Neuron (in vitro differentiated cells): ENCODE measurements at regions not wholly inside any gene's neighbourhood (a gene's known extent, or its start where the extent isn't known, plus 50 kb on each side); places are given as distances from the start of the nearest gene placed in this dataset.

ENCODE experiments used
- H2AFZ ChIP-seq: one replicate; pipeline ENCODE4 v1.6.1; 2013; ENCODE audit warnings: low read depth, mild to moderate bottlenecking, inconsistent platforms, low read length, moderate library complexity
- H3K27me3 ChIP-seq: one replicate; pipeline ENCODE4 v1.6.1; 2013; ENCODE audit warnings: low read length; ENCODE audit not compliant: insufficient read depth
- H3K36me3 ChIP-seq: one replicate; pipeline ENCODE4 v1.6.1; 2013; ENCODE audit warnings: low read length; ENCODE audit not compliant: insufficient read depth
- H3K4me1 ChIP-seq: one replicate; pipeline ENCODE4 v1.6.1; 2013; ENCODE audit warnings: low read length; ENCODE audit not compliant: insufficient read depth
- H3K4me3 ChIP-seq: 2 replicates; pipeline ENCODE4 v1.5.1; 2013; ENCODE audit warnings: mild to moderate bottlenecking, low read length, moderate library complexity
- H3K9me3 ChIP-seq: one replicate; pipeline ENCODE4 v1.6.1; 2013; ENCODE audit warnings: low read length

DNA sequence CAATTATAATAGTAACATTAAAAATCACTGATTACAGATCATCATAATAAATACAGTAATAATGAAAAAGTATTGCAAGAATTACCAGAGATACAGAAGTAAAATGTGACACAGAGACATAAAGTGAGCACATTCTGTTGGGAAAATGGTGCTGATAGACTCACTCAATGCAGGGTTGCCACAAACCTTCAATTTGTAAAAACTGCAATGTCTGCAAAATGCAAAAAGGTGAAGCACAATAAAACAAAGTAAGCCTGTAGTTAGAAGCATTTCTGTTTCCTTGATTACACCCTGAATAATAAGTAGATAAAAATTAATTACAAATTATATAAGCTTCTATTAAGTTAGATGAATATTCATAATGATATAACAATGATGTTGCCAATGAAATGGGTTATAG is 736.2 kb upstream of the CHD1 start:
- no peaks in the 10 kb centered on the region for H3K4me1 ChIP-seq
- no peaks in the 10 kb centered on the region for H3K27me3 ChIP-seq
- H3K36me3 ChIP-seq, result no peaks in the 10 kb centered on the region
- H3K9me3 ChIP-seq, result no peaks in the 10 kb centered on the region
- no peak overlapping the region for H3K4me3 ChIP-seq
- H2AFZ ChIP-seq, result no peak overlapping the region

DNA sequence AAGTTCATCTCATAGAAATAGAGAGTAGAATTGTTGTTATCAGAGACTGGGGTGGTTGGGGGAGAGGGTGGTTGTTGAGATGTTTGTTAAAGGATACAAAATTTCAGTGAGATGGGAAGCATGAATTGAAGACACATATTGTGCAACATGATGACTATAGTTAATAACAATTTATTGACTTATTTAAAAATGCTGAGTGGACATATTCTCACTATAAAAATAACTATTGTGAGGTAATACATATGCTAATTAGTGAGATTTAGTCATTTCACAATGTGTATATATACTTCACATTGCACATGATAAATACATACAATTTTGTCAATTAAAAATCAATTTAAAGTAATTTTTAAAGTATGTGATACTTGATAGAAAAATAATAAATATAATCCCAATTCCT is 722.5 kb upstream of the CHD1 start:
- H3K4me3 ChIP-seq, result no peak overlapping the region
- H2AFZ ChIP-seq, result no peak overlapping the region

GRCh38 chr5:99646011-99646647 is 717.3 kb upstream of the CHD1 start:
- H2AFZ ChIP-seq, result no peak overlapping the region
- no peaks in the 10 kb centered on the region for H3K4me1 ChIP-seq
- no peaks in the 10 kb centered on the region for H3K27me3 ChIP-seq
- no peak overlapping the region for H3K4me3 ChIP-seq
- H3K36me3 ChIP-seq, result no peaks in the 10 kb centered on the region
- H3K9me3 ChIP-seq, result no peaks in the 10 kb centered on the region

More for the DNA sequence above, 722.5 kb upstream of the CHD1 start:
- no peaks in the 10 kb centered on the region for H3K4me1 ChIP-seq
- no peaks in the 10 kb centered on the region for H3K27me3 ChIP-seq
- H3K36me3 ChIP-seq, result no peaks in the 10 kb centered on the region
- H3K9me3 ChIP-seq, result no peaks in the 10 kb centered on the region

DNA sequence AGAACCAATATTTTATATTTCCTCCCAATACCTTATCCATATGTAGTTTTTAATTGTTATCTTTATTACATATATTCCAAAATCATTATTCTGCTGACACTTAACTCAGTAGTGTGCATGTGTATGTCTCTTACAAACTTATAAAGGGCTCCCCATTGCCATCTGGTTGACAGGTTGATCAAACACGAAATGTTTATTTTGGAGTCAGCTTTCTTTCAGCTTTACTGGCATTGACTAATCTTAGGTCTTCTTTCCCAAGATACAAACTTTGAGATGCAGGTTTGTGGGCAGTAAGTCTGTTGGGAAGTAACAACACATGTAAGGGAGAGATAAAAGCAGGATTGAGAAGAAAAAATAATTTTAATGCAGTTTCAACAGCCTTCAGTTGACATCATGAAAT is 716.0 kb upstream of the CHD1 start:
- Histone ChIP-seq H3K27me3 (no peaks in the 10 kb centered on the region), H3K9me3 (no peaks in the 10 kb centered on the region), H3K36me3 (no peaks in the 10 kb centered on the region), H3K4me3 (no peak overlapping the region), H3K4me1 (no peaks in the 10 kb centered on the region), H2AFZ (no peak overlapping the region)

- no peaks in the 10 kb centered on the region for H3K27me3 ChIP-seq
- H3K4me3 ChIP-seq, result no peak overlapping the region
- no peaks in the 10 kb centered on the region for H3K36me3 ChIP-seq
- H2AFZ ChIP-seq, result no peak overlapping the region
- no peaks in the 10 kb centered on the region for H3K9me3 ChIP-seq
- H3K4me1 ChIP-seq, result no peaks in the 10 kb centered on the region
Measured at GRCh38 chr5:99640646-99641045, 711.8 kb upstream of the CHD1 start.

DNA sequence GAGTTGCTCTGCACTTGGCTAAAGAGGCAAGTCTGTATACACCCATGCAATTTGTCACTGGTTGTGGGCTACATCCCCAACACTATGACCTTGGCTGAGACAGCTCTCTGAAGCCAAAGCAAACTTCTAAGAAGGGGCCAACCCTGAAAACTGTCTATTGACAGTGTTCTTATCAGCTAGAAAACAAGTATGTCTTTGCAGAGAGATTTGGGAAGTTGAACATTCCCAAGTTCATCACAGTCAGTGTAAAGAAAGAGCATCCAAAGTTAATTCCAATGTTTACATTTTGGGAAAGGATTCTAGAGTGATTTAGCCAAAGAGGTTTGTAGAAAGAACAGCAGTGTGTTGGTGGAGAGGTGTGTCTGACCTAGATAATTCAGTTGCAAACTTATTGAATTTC is 711.1 kb upstream of the CHD1 start:
- Histone ChIP-seq H3K9me3 (no peaks in the 10 kb centered on the region), H3K4me3 (no peak overlapping the region), H3K27me3 (no peaks in the 10 kb centered on the region), H2AFZ (no peak overlapping the region), H3K4me1 (no peaks in the 10 kb centered on the region), H3K36me3 (no peaks in the 10 kb centered on the region)

GRCh38 chr5:99636663-99637062 is 707.9 kb upstream of the CHD1 start:
- Histone ChIP-seq H3K27me3 (no peaks in the 10 kb centered on the region), H3K4me1 (no peaks in the 10 kb centered on the region), H2AFZ (no peak overlapping the region), H3K4me3 (no peak overlapping the region), H3K36me3 (no peaks in the 10 kb centered on the region), H3K9me3 (no peaks in the 10 kb centered on the region)

DNA sequence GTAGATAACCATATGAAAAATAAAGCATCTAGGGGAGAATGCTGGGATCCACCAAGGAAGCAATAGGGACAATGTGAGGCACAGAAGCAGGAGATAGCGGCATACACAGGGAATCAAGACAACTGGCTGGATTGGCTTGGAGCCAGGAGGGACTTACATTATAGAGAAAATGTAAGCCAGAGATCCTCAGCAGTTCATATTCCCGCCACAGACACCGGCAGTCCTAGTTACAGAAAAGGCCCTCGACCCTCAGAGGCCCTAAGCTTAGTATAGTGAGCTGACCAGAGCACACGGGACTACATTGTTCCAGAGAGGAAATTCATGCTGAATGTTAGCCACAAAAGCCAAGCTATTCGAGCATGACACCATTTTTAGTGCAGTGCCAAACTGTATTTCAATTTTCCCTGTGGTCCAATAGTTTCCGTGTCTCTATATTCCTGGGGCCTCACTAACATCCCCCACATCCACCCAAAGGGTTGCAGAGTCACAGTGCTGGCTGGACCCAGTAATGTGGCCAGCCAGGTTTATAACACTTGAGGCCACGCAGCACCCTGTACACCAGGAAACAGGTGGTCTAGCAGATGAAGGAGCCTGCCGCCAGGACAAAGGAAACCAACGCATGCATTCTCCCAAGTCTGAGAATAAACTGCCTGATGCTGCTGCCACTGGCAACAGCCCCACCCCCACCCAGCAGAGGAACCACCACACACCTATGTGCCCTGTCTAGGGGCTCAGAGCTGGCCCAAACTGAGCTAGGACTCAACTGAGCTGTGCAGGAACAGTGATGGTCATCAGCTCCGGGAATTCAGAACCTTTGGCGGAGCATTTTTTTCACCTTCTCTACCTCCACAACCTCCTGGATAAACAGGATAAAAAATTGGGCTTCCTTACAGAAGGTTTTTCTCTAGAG is 693.2 kb upstream of the CHD1 start:
- no peak overlapping the region for H2AFZ ChIP-seq

GRCh38 chr5:99617335-99617734 is 688.5 kb upstream of the CHD1 start:
- no peaks in the 10 kb centered on the region for H3K27me3 ChIP-seq
- H3K4me1 ChIP-seq, result peaks cover 5% of the 10 kb centered on the region
- no peaks in the 10 kb centered on the region for H3K9me3 ChIP-seq
- H3K36me3 ChIP-seq, result no peaks in the 10 kb centered on the region
- no peak overlapping the region for H2AFZ ChIP-seq
- H3K4me3 ChIP-seq, result no peak overlapping the region

More for the DNA sequence above, 693.2 kb upstream of the CHD1 start:
- H3K9me3 ChIP-seq, result no peaks in the 10 kb centered on the region
- no peaks in the 10 kb centered on the region for H3K4me1 ChIP-seq
- no peaks in the 10 kb centered on the region for H3K36me3 ChIP-seq
- no peak overlapping the region for H3K4me3 ChIP-seq
- no peaks in the 10 kb centered on the region for H3K27me3 ChIP-seq

- peaks cover 5% of the 10 kb centered on the region for H3K4me1 ChIP-seq
- no peaks in the 10 kb centered on the region for H3K9me3 ChIP-seq
- H3K27me3 ChIP-seq, result no peaks in the 10 kb centered on the region
- peak overlapping the region; percentile 19 for H2AFZ ChIP-seq
- H3K36me3 ChIP-seq, result no peaks in the 10 kb centered on the region
- H3K4me3 ChIP-seq, result no peak overlapping the region
Measured at GRCh38 chr5:99614888-99615287, 686.1 kb upstream of the CHD1 start.

DNA sequence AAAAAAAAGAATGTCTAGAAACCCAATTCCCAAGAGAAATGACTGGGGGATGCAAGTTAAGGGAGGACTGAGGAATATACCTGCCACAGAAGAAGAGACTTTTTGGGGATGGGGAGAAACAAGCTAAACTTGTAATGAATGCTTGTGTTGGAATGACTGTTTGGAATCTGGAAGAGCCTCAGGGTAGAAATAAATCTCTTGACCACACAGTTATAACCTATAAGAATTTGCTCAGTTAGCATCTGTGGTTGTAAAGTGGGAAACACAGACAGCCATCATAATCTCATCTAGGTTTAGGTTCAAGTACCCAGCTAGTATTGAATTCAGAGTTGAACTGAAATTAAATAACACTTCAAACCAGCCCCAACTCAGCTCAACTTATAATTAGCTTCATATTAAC is 678.3 kb upstream of the CHD1 start:
- no peaks in the 10 kb centered on the region for H3K36me3 ChIP-seq
- H2AFZ ChIP-seq, result no peak overlapping the region
- no peak overlapping the region for H3K4me3 ChIP-seq
- no peaks in the 10 kb centered on the region for H3K4me1 ChIP-seq
- no peaks in the 10 kb centered on the region for H3K27me3 ChIP-seq
- H3K9me3 ChIP-seq, result no peaks in the 10 kb centered on the region

GRCh38 chr5:99605904-99606303 is 677.1 kb upstream of the CHD1 start:
- no peak overlapping the region for H3K4me3 ChIP-seq
- H3K4me1 ChIP-seq, result no peaks in the 10 kb centered on the region
- H2AFZ ChIP-seq, result no peak overlapping the region
- H3K27me3 ChIP-seq, result no peaks in the 10 kb centered on the region
- no peaks in the 10 kb centered on the region for H3K36me3 ChIP-seq
- H3K9me3 ChIP-seq, result no peaks in the 10 kb centered on the region

GRCh38 chr5:99600952-99601351 is 672.1 kb upstream of the CHD1 start:
- peak overlapping the region; percentile 16 for H2AFZ ChIP-seq
- no peak overlapping the region for H3K4me3 ChIP-seq
- no peaks in the 10 kb centered on the region for H3K36me3 ChIP-seq
- no peaks in the 10 kb centered on the region for H3K27me3 ChIP-seq
- H3K9me3 ChIP-seq, result no peaks in the 10 kb centered on the region
- no peaks in the 10 kb centered on the region for H3K4me1 ChIP-seq
